ENCODE measurements at regions not wholly inside any gene's neighbourhood (a gene's known extent, or its start where the extent isn't known, plus 50 kb on each side); places are given as distances from the start of the nearest gene placed in this dataset.

DNA sequence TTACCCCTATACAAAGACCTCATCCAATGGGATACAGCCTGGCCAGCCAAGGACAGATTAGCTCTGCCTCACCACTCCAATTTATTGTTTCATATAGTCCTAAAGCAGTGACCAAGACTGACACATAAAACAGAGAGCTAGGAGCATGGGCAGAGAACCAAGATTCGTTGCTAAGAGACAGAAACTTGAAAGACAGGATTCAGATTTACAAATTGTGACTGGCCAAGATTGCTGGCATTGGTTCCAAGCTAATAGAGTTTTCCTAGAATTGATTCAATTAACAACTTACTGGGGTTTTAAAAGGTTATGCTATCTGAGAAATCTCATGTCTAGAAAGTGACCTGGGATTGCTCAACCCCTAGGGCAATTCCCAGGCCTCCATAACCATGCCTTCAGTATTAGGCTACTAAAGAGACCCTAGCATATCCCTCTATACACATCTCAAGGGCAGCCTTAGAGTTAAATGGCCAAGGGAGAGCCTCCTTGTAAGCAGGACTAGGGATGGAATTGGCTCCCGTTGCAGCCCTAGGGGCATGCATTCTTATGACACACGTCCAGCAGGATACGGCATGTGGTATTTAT, 75.6 kb downstream of the ICOS start:
- Histone ChIP-seq H3K4me3 (ENCODE audit: low read length) (no peak overlapping the region), H3K27me3 (ENCODE audit: control insufficient read depth, insufficient read depth, low read length) (peaks cover 31% of the 10 kb centered on the region), H3K4me1 (ENCODE audit: control insufficient read depth, insufficient read depth, low read length) (no peaks in the 10 kb centered on the region), H3K9ac (ENCODE audit: low read depth, low read length) (no peak overlapping the region), H3K36me3 (ENCODE audit: insufficient read depth, low read length) (no peaks in the 10 kb centered on the region), H3K9me3 (replicated peaks; ENCODE audit: low read length) (no peaks in the 10 kb centered on the region), H3K4me2 (ENCODE audit: low read length) (no peak overlapping the region)

DNA sequence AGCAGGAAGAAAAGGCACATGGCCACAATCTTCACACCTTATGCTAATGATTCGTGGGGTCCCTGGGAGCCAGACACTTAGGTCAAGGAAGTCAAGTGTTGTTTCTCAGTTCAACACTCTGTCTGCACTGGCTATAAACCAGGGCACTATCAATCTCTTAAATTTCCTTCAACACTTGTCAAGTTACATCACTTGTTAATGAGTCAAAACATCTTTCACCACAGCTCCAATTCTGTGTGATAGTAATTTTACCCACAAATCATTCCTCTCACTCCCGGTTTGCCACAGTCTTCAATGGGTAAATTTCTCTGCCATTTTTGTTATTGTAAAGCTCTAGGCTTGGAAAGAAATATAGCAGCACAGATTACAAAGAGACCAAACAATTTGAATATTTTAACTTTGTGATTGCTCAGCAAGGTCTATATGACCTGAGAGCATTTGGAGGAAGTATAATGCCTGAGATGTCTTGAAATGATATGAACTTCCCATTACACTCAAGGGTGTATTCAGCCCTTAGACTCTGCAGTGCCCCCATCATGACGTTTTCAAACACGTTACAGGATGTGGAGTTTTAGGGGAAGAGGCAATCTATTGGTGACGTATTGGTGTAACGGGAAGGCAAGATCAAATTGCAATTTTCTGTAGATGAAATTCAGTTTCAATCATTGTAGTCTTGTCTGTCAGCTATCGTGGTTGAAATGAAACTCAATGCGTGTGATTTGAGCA, 78.7 kb downstream of the ICOS start:
- Histone ChIP-seq H3K4me1 (ENCODE audit: control insufficient read depth, insufficient read depth, low read length) (no peaks in the 10 kb centered on the region), H3K9ac (ENCODE audit: low read depth, low read length) (no peak overlapping the region), H3K9me3 (replicated peaks; ENCODE audit: low read length) (no peaks in the 10 kb centered on the region), H3K4me3 (ENCODE audit: low read length) (no peak overlapping the region), H3K36me3 (ENCODE audit: insufficient read depth, low read length) (no peaks in the 10 kb centered on the region), H3K4me2 (ENCODE audit: low read length) (no peak overlapping the region), H3K27me3 (ENCODE audit: control insufficient read depth, insufficient read depth, low read length) (peaks cover 24% of the 10 kb centered on the region)

GRCh38 chr2:204018717-204019116, 82.2 kb downstream of the ICOS start:
- Histone ChIP-seq H3K36me3 (ENCODE audit: insufficient read depth, low read length) (no peaks in the 10 kb centered on the region), H3K9me3 (replicated peaks; ENCODE audit: low read length) (no peaks in the 10 kb centered on the region), H3K27me3 (ENCODE audit: control insufficient read depth, insufficient read depth, low read length) (peaks cover 15% of the 10 kb centered on the region), H3K4me1 (ENCODE audit: control insufficient read depth, insufficient read depth, low read length) (peaks cover 3% of the 10 kb centered on the region), H3K4me2 (ENCODE audit: low read length) (no peak overlapping the region), H3K4me3 (ENCODE audit: low read length) (no peak overlapping the region), H3K9ac (ENCODE audit: low read depth, low read length) (no peak overlapping the region)

DNA sequence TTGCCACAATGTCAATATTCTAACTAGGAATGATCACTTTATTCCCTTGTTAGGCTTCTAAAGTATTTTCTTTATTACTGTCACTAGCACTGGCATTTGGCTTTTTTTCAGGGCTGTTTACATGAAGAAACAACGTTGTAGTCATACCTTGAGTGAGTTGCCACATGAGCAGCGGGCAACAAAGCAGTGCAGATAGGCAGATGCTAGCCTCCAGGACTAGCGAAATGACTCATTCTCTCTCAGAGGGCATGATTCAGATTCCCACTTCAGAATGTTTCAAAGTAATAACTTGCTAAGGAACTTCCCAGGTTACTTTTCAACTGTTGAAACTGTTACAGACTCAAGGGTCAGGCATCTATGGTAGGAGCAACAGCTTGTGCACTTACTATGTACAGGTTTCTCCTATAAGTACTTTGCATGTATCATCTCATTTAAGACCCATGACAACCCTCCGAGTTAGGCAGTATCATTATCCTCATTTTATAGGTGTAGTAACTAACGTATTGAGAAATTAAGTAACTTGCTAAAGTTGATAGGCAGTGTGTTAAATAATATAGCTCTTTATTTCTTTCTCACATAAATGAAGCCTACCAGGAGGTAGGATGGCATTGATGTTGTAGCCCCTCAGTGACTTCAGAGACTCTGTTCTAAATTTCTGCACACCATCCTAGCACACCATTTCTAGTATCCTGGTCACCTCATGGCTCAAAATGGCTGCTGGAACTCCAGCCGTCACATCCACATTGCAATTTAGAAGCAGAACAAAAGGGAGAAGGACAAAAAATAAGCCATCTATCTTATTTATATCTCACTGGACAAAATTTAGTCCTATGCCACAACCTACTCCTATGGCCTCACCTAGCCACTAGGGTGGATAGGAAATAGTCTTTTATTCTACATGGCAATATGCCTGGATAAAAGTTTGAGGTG, 83.3 kb downstream of the ICOS start:
- Histone ChIP-seq H3K36me3 (ENCODE audit: insufficient read depth, low read length) (no peaks in the 10 kb centered on the region), H3K9me3 (replicated peaks; ENCODE audit: low read length) (no peaks in the 10 kb centered on the region), H3K4me1 (ENCODE audit: control insufficient read depth, insufficient read depth, low read length) (peaks cover 3% of the 10 kb centered on the region), H3K4me2 (ENCODE audit: low read length) (no peak overlapping the region), H3K27me3 (ENCODE audit: control insufficient read depth, insufficient read depth, low read length) (peaks cover 11% of the 10 kb centered on the region), H3K4me3 (ENCODE audit: low read length) (no peak overlapping the region), H3K9ac (ENCODE audit: low read depth, low read length) (no peak overlapping the region)

DNA sequence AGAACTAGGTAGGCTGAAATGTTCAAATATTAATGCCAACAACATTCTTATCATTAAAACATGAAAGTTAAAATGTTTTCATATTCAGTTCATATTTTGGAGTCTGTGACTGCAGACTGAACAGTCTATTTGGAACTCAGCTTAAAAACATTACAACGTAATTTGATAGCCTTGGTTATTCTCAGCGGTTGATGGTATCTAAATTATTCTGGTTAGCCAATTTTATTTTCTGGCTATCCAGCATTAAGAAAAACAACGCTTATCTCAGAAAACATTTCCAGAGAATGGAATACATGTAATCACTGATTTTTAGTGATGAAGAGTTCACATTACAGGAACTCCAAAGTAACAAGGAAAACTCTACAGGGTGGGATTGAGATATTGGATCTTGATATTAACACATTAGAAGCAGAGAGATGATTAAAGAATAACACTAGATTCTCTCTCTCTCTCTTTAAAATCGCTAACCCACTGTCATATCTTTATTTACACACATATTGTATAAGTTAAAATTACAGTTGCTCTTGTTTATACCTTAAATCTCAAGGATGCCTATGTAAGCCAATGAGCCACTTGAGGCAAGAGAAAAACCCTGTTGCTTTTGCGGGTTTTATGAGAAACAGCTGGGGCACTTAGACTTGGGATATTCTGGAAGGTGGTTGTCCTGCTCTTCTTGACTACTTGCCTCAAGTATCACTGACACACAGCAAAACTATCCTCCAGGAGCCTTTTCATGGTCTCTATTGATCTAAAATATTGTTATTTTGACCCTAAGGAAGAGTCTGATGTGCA, 84.9 kb downstream of the ICOS start:
- H3K4me1 ChIP-seq (ENCODE audit: control insufficient read depth, insufficient read depth, low read length) = peaks cover 3% of the 10 kb centered on the region
- H3K4me2 ChIP-seq (ENCODE audit: low read length) = no peak overlapping the region
- H3K9ac ChIP-seq (ENCODE audit: low read depth, low read length) = no peak overlapping the region
- H3K36me3 ChIP-seq (ENCODE audit: insufficient read depth, low read length) = no peaks in the 10 kb centered on the region
- H3K9me3 ChIP-seq (replicated peaks; ENCODE audit: low read length) = no peaks in the 10 kb centered on the region
- no peak overlapping the region for H3K4me3 ChIP-seq (ENCODE audit: low read length)
- peaks cover 16% of the 10 kb centered on the region for H3K27me3 ChIP-seq (ENCODE audit: control insufficient read depth, insufficient read depth, low read length)

- Histone ChIP-seq H3K9ac (ENCODE audit: low read depth, low read length) (no peak overlapping the region), H3K36me3 (ENCODE audit: insufficient read depth, low read length) (no peaks in the 10 kb centered on the region), H3K4me3 (ENCODE audit: low read length) (no peak overlapping the region), H3K4me2 (ENCODE audit: low read length) (no peak overlapping the region), H3K4me1 (ENCODE audit: control insufficient read depth, insufficient read depth, low read length) (peaks cover 3% of the 10 kb centered on the region), H3K9me3 (replicated peaks; ENCODE audit: low read length) (no peaks in the 10 kb centered on the region), H3K27me3 (ENCODE audit: control insufficient read depth, insufficient read depth, low read length) (peaks cover 16% of the 10 kb centered on the region)
These were observed 86.0 kb downstream of the ICOS start for GRCh38 chr2:204022550-204022949.

GRCh38 chr2:204023088-204023487, 86.5 kb downstream of the ICOS start:
- no peak overlapping the region for H3K4me3 ChIP-seq (ENCODE audit: low read length)
- no peaks in the 10 kb centered on the region for H3K36me3 ChIP-seq (ENCODE audit: insufficient read depth, low read length)
- peaks cover 16% of the 10 kb centered on the region for H3K27me3 ChIP-seq (ENCODE audit: control insufficient read depth, insufficient read depth, low read length)
- H3K9me3 ChIP-seq (replicated peaks; ENCODE audit: low read length) = no peaks in the 10 kb centered on the region
- H3K4me2 ChIP-seq (ENCODE audit: low read length) = no peak overlapping the region
- peaks cover 3% of the 10 kb centered on the region for H3K4me1 ChIP-seq (ENCODE audit: control insufficient read depth, insufficient read depth, low read length)
- H3K9ac ChIP-seq (ENCODE audit: low read depth, low read length) = no peak overlapping the region

GRCh38 chr2:204024503-204024902, 87.9 kb downstream of the ICOS start:
- H3K4me3 ChIP-seq (ENCODE audit: low read length) = no peak overlapping the region
- no peak overlapping the region for H3K4me2 ChIP-seq (ENCODE audit: low read length)
- peaks cover 18% of the 10 kb centered on the region for H3K27me3 ChIP-seq (ENCODE audit: control insufficient read depth, insufficient read depth, low read length)
- peaks cover 3% of the 10 kb centered on the region for H3K4me1 ChIP-seq (ENCODE audit: control insufficient read depth, insufficient read depth, low read length)
- H3K9ac ChIP-seq (ENCODE audit: low read depth, low read length) = no peak overlapping the region
- no peaks in the 10 kb centered on the region for H3K36me3 ChIP-seq (ENCODE audit: insufficient read depth, low read length)
- no peaks in the 10 kb centered on the region for H3K9me3 ChIP-seq (replicated peaks; ENCODE audit: low read length)

DNA sequence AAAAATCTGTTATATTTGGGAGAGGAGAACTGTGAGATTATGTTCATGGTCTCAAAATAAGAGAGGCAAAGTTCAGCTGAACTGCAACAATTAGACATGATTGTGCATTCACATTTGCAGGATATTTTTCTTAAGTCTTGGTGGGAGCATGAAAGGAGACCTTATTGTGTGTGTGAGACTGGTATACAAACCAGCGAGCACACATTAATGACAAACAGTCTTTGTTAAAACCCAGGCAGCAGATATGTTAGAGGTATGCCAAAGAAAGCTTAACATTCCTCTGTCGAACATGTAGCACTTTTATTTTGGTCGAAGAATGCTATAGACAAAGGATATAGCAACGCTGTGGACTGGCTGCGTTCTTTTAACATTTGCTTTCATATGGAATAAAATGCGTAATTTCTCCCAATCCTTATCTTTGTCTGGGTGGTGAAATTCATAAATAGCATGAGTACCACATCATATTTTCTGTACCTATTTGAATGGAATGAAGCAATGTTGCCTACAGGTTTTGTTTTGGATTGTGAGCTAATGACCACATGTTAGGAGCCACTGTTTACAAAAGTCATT, 88.4 kb downstream of the ICOS start:
- H3K36me3 ChIP-seq (ENCODE audit: insufficient read depth, low read length) = no peaks in the 10 kb centered on the region
- H3K4me3 ChIP-seq (ENCODE audit: low read length) = no peak overlapping the region
- no peaks in the 10 kb centered on the region for H3K9me3 ChIP-seq (replicated peaks; ENCODE audit: low read length)
- no peak overlapping the region for H3K4me2 ChIP-seq (ENCODE audit: low read length)
- peaks cover 3% of the 10 kb centered on the region for H3K4me1 ChIP-seq (ENCODE audit: control insufficient read depth, insufficient read depth, low read length)
- H3K9ac ChIP-seq (ENCODE audit: low read depth, low read length) = no peak overlapping the region
- peaks cover 18% of the 10 kb centered on the region for H3K27me3 ChIP-seq (ENCODE audit: control insufficient read depth, insufficient read depth, low read length)

DNA sequence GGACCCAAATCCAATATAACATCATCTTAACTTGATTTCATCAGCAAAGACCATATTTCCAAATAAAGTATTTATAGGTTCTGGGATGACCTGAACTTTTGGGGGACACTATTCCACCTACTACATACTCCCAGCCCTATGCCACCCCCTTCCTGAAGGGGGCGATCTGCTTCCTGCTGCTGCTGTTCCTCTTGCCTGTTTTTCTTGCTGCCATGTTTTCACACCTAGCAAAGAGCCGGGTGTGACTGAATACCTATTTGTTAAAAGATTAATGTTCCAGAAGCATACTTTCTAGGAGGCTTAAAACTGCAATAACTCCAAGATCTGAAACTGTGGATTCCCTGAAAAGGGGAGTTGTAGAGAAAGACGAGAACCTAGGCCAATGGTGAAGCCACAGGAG, 89.7 kb downstream of the ICOS start:
- no peak overlapping the region for H3K4me2 ChIP-seq (ENCODE audit: low read length)
- no peak overlapping the region for H3K4me3 ChIP-seq (ENCODE audit: low read length)
- H3K9ac ChIP-seq (ENCODE audit: low read depth, low read length) = no peak overlapping the region
- peaks cover 23% of the 10 kb centered on the region for H3K27me3 ChIP-seq (ENCODE audit: control insufficient read depth, insufficient read depth, low read length)
- no peaks in the 10 kb centered on the region for H3K36me3 ChIP-seq (ENCODE audit: insufficient read depth, low read length)
- H3K9me3 ChIP-seq (replicated peaks; ENCODE audit: low read length) = no peaks in the 10 kb centered on the region
- peaks cover 2% of the 10 kb centered on the region for H3K4me1 ChIP-seq (ENCODE audit: control insufficient read depth, insufficient read depth, low read length)

GRCh38 chr2:204027091-204027490, 90.5 kb downstream of the ICOS start:
- H3K4me3 ChIP-seq (ENCODE audit: low read length) = no peak overlapping the region
- no peaks in the 10 kb centered on the region for H3K9me3 ChIP-seq (replicated peaks; ENCODE audit: low read length)
- no peaks in the 10 kb centered on the region for H3K36me3 ChIP-seq (ENCODE audit: insufficient read depth, low read length)
- H3K27me3 ChIP-seq (ENCODE audit: control insufficient read depth, insufficient read depth, low read length) = peaks cover 28% of the 10 kb centered on the region
- H3K9ac ChIP-seq (ENCODE audit: low read depth, low read length) = no peak overlapping the region
- no peaks in the 10 kb centered on the region for H3K4me1 ChIP-seq (ENCODE audit: control insufficient read depth, insufficient read depth, low read length)
- H3K4me2 ChIP-seq (ENCODE audit: low read length) = no peak overlapping the region

All from skeletal muscle satellite cell (primary cell).